ENCODE measurements at regions not wholly inside any gene's neighbourhood (a gene's known extent, or its start where the extent isn't known, plus 50 kb on each side); places are given as distances from the start of the nearest gene placed in this dataset.

DNA sequence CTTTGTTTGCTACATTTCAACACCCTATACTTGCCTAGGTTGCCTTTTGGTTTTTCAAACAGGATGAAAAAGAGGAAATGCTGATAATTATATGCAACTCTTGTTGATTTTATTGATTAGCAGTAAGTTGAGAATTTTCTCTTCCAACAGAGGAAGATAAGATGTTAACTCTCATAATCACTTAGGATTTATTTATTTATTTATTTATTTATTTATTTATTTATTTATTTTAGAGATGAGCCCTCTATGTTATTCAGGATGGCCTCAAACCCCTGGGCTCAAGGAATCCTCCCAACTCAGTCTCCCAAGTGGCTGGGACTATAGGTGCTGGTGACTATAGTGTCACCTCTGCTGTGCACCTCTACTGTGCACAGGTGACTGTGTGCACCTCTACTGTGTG is 111.4 kb upstream of the GLS start:
- Histone ChIP-seq H3K27ac (ENCODE audit: low read depth, low read length) (no peak overlapping the region), H4K20me1 (replicated peaks in 1 of 2; ENCODE audit: control insufficient read depth in 1 of 2, insufficient read depth in 2 of 2, low read length in 2 of 2) (no peaks in the 10 kb centered on the region), H4K5ac (ENCODE audit: insufficient read length, low read depth, low read length) (no peak overlapping the region), H2BK12ac (ENCODE audit: low read depth, low read length) (no peak overlapping the region), H2BK20ac (ENCODE audit: low read length) (no peak overlapping the region), H3K4me1 (replicated peaks in 1 of 4; ENCODE audit: control insufficient read depth in 3 of 4, insufficient read depth in 4 of 4, low read length in 3 of 4) (no peaks in the 10 kb centered on the region), H2AK5ac (ENCODE audit: low read depth, low read length) (no peak overlapping the region), H3K9me3 (ENCODE audit: insufficient read depth in 2 of 2, low read depth in 1 of 2, low read length in 1 of 2) (no peaks in the 10 kb centered on the region), H3K23ac (ENCODE audit: insufficient read length) (no peak overlapping the region), H2BK120ac (replicated peaks; ENCODE audit: low read depth, low read length) (no peak overlapping the region), H3K56ac (replicated peaks; ENCODE audit: insufficient read length, low read depth, low read length) (no peak overlapping the region), H3K9ac (replicated peaks in 1 of 4; ENCODE audit: extremely low read depth in 1 of 4, low read depth in 3 of 4, low read length in 3 of 4) (no peak overlapping the region), H3K36me3 (ENCODE audit: control insufficient read depth in 2 of 4, insufficient read depth in 4 of 4, low read length in 3 of 4) (no peaks in the 10 kb centered on the region), H3K27me3 (replicated peaks in 1 of 4; ENCODE audit: control insufficient read depth in 3 of 4, extremely low read depth in 1 of 4, insufficient read depth in 3 of 4, low read length in 3 of 4) (no peaks in the 10 kb centered on the region), H4K91ac (replicated peaks; ENCODE audit: insufficient read length, low read length) (no peak overlapping the region), H2BK15ac (ENCODE audit: low read length) (no peak overlapping the region), H4K8ac (ENCODE audit: extremely low read depth, insufficient read depth, low read length) (no peak overlapping the region), H3K18ac (ENCODE audit: extremely low read depth, low read length) (no peak overlapping the region), H3K79me1 (ENCODE audit: low read depth, low read length) (no peaks in the 10 kb centered on the region), H2BK5ac (ENCODE audit: low read depth, low read length) (no peak overlapping the region), H3K79me2 (ENCODE audit: control insufficient read depth in 1 of 2, insufficient read depth in 2 of 2, low read length in 2 of 2) (no peaks in the 10 kb centered on the region), H3K4ac (replicated peaks; ENCODE audit: insufficient read length, low read depth, low read length) (no peak overlapping the region), H3K14ac (ENCODE audit: insufficient read length) (no peak overlapping the region), H2AFZ (ENCODE audit: low read length) (no peak overlapping the region), H3K23me2 (ENCODE audit: low read depth, low read length) (no peaks in the 10 kb centered on the region), H3K4me3 (ENCODE audit: extremely low read depth in 1 of 4, insufficient read depth in 2 of 4, low read depth in 3 of 4, low read length in 4 of 4) (no peak overlapping the region), H3K4me2 (ENCODE audit: insufficient read depth in 1 of 2, low read depth in 2 of 2, low read length in 2 of 2) (no peak overlapping the region)
- no peak for FAIRE-seq
- POLR2A ChIA-PET (ENCODE audit: partially characterized antibody): no interaction called here
- DNase-seq (ENCODE audit: low read depth in 1 of 2, low spot score in 2 of 2): no peak
- CTCF ChIA-PET (ENCODE audit: partially characterized antibody): no interaction called here
- TF ChIP-seq CHD2 (IDR thresholded peaks at IDR 0.05; ENCODE audit: low read length) (no peak), EZH2 (IDR thresholded peaks at IDR 0.05; ENCODE audit: low read depth, low read length, severe bottlenecking) (no peak), FOSL1 (IDR thresholded peaks at IDR 0.05; ENCODE audit: insufficient read depth, low read depth, low read length) (no peak), RFX5 (IDR thresholded peaks at IDR 0.05; ENCODE audit: borderline replicate concordance, low read depth, low read length) (no peak), POLR2AphosphoS5 (IDR thresholded peaks at IDR 0.05; ENCODE audit: low read depth, low read length) (no peak), SP2 (IDR thresholded peaks at IDR 0.05; ENCODE audit: low read length) (no peak), TBP (IDR thresholded peaks at IDR 0.05; ENCODE audit: low read depth, low read length) (no peak), SP1 (IDR thresholded peaks at IDR 0.05; ENCODE audit: low read depth, low read length) (no peak), NANOG (IDR thresholded peaks at IDR 0.05; ENCODE audit: insufficient read depth, low read depth, low read length, poor library complexity, severe bottlenecking) (no peak), POU5F1 (IDR thresholded peaks at IDR 0.05; ENCODE audit: low read depth, low read length) (no peak), HDAC2 (IDR thresholded peaks at IDR 0.05; ENCODE audit: borderline replicate concordance in 1 of 2, low read depth in 2 of 2, low read length in 2 of 2) (no peak)
